ENCODE measurements at regions not wholly inside any gene's neighbourhood (a gene's known extent, or its start where the extent isn't known, plus 50 kb on each side); places are given as distances from the start of the nearest gene placed in this dataset.
A peak's percentile ranks its signal among the peaks of the same experiment; 100 is the strongest.

GRCh38 chr6:14060971-14061370 is 56.6 kb upstream of the CD83 start:
- Mint-ChIP-seq H3K4me1 (peaks cover 6% of the 10 kb centered on the region), H3K36me3 (ENCODE audit: low read depth) (no peaks in the 10 kb centered on the region), H3K4me3 (no peak overlapping the region), H3K27ac (no peak overlapping the region), H3K9me3 (peaks cover 20% of the 10 kb centered on the region), H3K27me3 (ENCODE audit: low read depth, poor library complexity) (peaks cover 8% of the 10 kb centered on the region)
- DNase-seq: no peak
- no peak for TF ChIP-seq CTCF (IDR thresholded peaks at IDR 0.05)

- H3K27me3 Mint-ChIP-seq (ENCODE audit: low read depth, poor library complexity): peaks cover 13% of the 10 kb centered on the region
- H3K36me3 Mint-ChIP-seq (ENCODE audit: low read depth): no peaks in the 10 kb centered on the region
- TF ChIP-seq CTCF (IDR thresholded peaks at IDR 0.05): no peak
- peaks cover 9% of the 10 kb centered on the region for H3K4me1 Mint-ChIP-seq
- no peak for DNase-seq
- no peak overlapping the region for H3K27ac Mint-ChIP-seq
- H3K9me3 Mint-ChIP-seq: peaks cover 20% of the 10 kb centered on the region
- no peak overlapping the region for H3K4me3 Mint-ChIP-seq
These were observed 55.9 kb upstream of the CD83 start for GRCh38 chr6:14061643-14062042.

GRCh38 chr6:14062345-14063029 is 55.1 kb upstream of the CD83 start:
- no peak overlapping the region for H3K4me3 Mint-ChIP-seq
- peaks cover 13% of the 10 kb centered on the region for H3K27me3 Mint-ChIP-seq (ENCODE audit: low read depth, poor library complexity)
- peaks cover 14% of the 10 kb centered on the region for H3K4me1 Mint-ChIP-seq
- H3K9me3 Mint-ChIP-seq: peaks cover 20% of the 10 kb centered on the region
- H3K36me3 Mint-ChIP-seq (ENCODE audit: low read depth): no peaks in the 10 kb centered on the region
- no peak overlapping the region for H3K27ac Mint-ChIP-seq
- DNase-seq: no peak
- no peak for TF ChIP-seq CTCF (IDR thresholded peaks at IDR 0.05)

GRCh38 chr6:14063756-14064155 is 53.8 kb upstream of the CD83 start:
- peaks cover 20% of the 10 kb centered on the region for H3K9me3 Mint-ChIP-seq
- peaks cover 17% of the 10 kb centered on the region for H3K27me3 Mint-ChIP-seq (ENCODE audit: low read depth, poor library complexity)
- no peak for TF ChIP-seq CTCF (IDR thresholded peaks at IDR 0.05)
- H3K4me1 Mint-ChIP-seq: peaks cover 13% of the 10 kb centered on the region
- H3K36me3 Mint-ChIP-seq (ENCODE audit: low read depth): no peaks in the 10 kb centered on the region
- DNase-seq: no peak
- no peak overlapping the region for H3K27ac Mint-ChIP-seq
- no peak overlapping the region for H3K4me3 Mint-ChIP-seq

- Mint-ChIP-seq H3K9me3 (peaks cover 20% of the 10 kb centered on the region), H3K27me3 (ENCODE audit: low read depth, poor library complexity) (peaks cover 8% of the 10 kb centered on the region), H3K27ac (no peak overlapping the region), H3K4me1 (peaks cover 13% of the 10 kb centered on the region), H3K36me3 (ENCODE audit: low read depth) (no peaks in the 10 kb centered on the region), H3K4me3 (no peak overlapping the region)
- no peak for DNase-seq
- TF ChIP-seq CTCF (IDR thresholded peaks at IDR 0.05): no peak
These were observed 52.2 kb upstream of the CD83 start for GRCh38 chr6:14065350-14065749.

GRCh38 chr6:14066782-14067406 is 50.7 kb upstream of the CD83 start:
- TF ChIP-seq CTCF (IDR thresholded peaks at IDR 0.05): peak; percentile 62
- no peaks in the 10 kb centered on the region for H3K36me3 Mint-ChIP-seq (ENCODE audit: low read depth)
- DNase-seq: peak; percentile 22
- peaks cover 8% of the 10 kb centered on the region for H3K27me3 Mint-ChIP-seq (ENCODE audit: low read depth, poor library complexity)
- no peak overlapping the region for H3K4me3 Mint-ChIP-seq
- no peak overlapping the region for H3K27ac Mint-ChIP-seq
- H3K4me1 Mint-ChIP-seq: peaks cover 13% of the 10 kb centered on the region
- peaks cover 14% of the 10 kb centered on the region for H3K9me3 Mint-ChIP-seq
